AG10803 (cell line): ENCODE measurements at regions not wholly inside any gene's neighbourhood (a gene's known extent, or its start where the extent isn't known, plus 50 kb on each side); places are given as distances from the start of the nearest gene placed in this dataset.

ENCODE experiments used
- DNase-seq: peaks from one replicate; pipeline ENCODE4 v3.0.0; 2010; ENCODE audit warnings: low read depth
- H3K4me3 ChIP-seq: 2 replicates; pipeline ENCODE4 v1.5.1; 2011; ENCODE audit warnings: mild to moderate bottlenecking, low read length, control low read depth
- CTCF ChIP-seq: conservative IDR thresholded peaks from 2 replicates; pipeline ENCODE4 v1.5.1; 2011; ENCODE audit warnings: mild to moderate bottlenecking, low read length, control low read depth, inconsistent platforms

- no peak overlapping the region for H3K4me3 ChIP-seq
- TF ChIP-seq CTCF = no peak
Measured at GRCh38 chr12:92650228-92650822, 52.5 kb upstream of the PLEKHG7 start.

GRCh38 chr12:92649511-92650227, 53.1 kb upstream of the PLEKHG7 start:
- peak; percentile 91 for TF ChIP-seq CTCF
- H3K4me3 ChIP-seq = peak overlapping the region; percentile 40
- peak; percentile 93 for DNase-seq

More at GRCh38 chr12:92650228-92650822, 52.5 kb upstream of the PLEKHG7 start:
- DNase-seq = no peak

GRCh38 chr12:92648242-92649031, 54.4 kb upstream of the PLEKHG7 start:
- DNase-seq = peak; percentile 17
- no peak overlapping the region for H3K4me3 ChIP-seq
- TF ChIP-seq CTCF = no peak

- no peak for DNase-seq
- H3K4me3 ChIP-seq = no peak overlapping the region
Measured at GRCh38 chr12:92641291-92641690, 61.5 kb upstream of the PLEKHG7 start.

GRCh38 chr12:92640691-92641090, 62.1 kb upstream of the PLEKHG7 start:
- peak; percentile 36 for DNase-seq
- no peak overlapping the region for H3K4me3 ChIP-seq
- no peak for TF ChIP-seq CTCF

More at GRCh38 chr12:92641291-92641690, 61.5 kb upstream of the PLEKHG7 start:
- no peak for TF ChIP-seq CTCF

GRCh38 chr12:92639017-92639416, 63.8 kb upstream of the PLEKHG7 start:
- DNase-seq = no peak
- no peak overlapping the region for H3K4me3 ChIP-seq
- TF ChIP-seq CTCF = no peak

GRCh38 chr12:92634730-92635129, 68.1 kb upstream of the PLEKHG7 start:
- no peak for TF ChIP-seq CTCF
- no peak overlapping the region for H3K4me3 ChIP-seq
- DNase-seq = peak; percentile 35
